ENCODE measurements at regions not wholly inside any gene's neighbourhood (a gene's known extent, or its start where the extent isn't known, plus 50 kb on each side); places are given as distances from the start of the nearest gene placed in this dataset.

DNA sequence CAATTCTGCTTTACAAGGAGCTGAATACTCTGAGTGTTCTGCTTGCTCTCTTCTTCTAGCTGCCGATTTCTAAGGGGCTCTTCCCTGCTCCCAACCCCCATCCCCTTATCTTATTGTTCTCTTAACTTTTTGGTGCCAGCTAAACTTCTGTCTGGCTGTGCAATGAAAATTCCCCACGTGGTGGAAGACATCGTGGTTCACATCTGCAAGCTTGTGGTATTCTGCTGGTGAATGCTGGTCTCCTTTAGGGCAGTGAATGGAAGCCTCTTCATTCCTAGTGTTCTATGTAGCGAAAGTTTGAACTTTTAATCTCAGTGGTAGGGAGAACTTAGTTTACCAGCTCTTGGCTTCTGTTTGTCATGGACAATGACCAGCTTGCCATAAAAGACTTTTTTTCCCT lies 406.0 kb upstream of the ZEB2 start:
- ChIA-PET CTCF (interaction anchor here (0.6 kb wide), 1 partner anchor 618 kb away, joined by 3 read pairs; no protein-coding TSS in a partner anchor), POLR2A (ENCODE audit: low non-redundant PET) (no interaction called here)
- TF ChIP-seq, protein P1, sequence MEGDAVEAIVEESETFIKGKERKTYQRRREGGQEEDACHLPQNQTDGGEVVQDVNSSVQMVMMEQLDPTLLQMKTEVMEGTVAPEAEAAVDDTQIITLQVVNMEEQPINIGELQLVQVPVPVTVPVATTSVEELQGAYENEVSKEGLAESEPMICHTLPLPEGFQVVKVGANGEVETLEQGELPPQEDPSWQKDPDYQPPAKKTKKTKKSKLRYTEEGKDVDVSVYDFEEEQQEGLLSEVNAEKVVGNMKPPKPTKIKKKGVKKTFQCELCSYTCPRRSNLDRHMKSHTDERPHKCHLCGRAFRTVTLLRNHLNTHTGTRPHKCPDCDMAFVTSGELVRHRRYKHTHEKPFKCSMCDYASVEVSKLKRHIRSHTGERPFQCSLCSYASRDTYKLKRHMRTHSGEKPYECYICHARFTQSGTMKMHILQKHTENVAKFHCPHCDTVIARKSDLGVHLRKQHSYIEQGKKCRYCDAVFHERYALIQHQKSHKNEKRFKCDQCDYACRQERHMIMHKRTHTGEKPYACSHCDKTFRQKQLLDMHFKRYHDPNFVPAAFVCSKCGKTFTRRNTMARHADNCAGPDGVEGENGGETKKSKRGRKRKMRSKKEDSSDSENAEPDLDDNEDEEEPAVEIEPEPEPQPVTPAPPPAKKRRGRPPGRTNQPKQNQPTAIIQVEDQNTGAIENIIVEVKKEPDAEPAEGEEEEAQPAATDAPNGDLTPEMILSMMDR (conservative IDR thresholded peaks at IDR 0.05; ENCODE audit: low read depth), result no peak

GRCh38 chr2:144924827-144925226 lies 404.9 kb upstream of the ZEB2 start:
- no peak for DNase-seq (ENCODE audit: low spot score)
- ChIA-PET POLR2A (ENCODE audit: low non-redundant PET) (no interaction called here), CTCF (no interaction called here)
- no peak overlapping the region for H3K27ac ChIP-seq
- TF ChIP-seq, protein P1 (conservative IDR thresholded peaks at IDR 0.05; ENCODE audit: low read depth), result no peak

More for the DNA sequence above, 406.0 kb upstream of the ZEB2 start:
- no peak overlapping the region for H3K27ac ChIP-seq
- DNase-seq (ENCODE audit: low spot score), result no peak

- POLR2A ChIA-PET (ENCODE audit: low non-redundant PET), result no interaction called here
- TF ChIP-seq, protein P1 (conservative IDR thresholded peaks at IDR 0.05; ENCODE audit: low read depth), result no peak
- H3K27ac ChIP-seq, result no peak overlapping the region
- CTCF ChIA-PET, result interaction anchor here (0.6 kb wide), 1 partner anchor 193 kb away, joined by 3 read pairs; no protein-coding TSS in a partner anchor
- no peak for DNase-seq (ENCODE audit: low spot score)
Observed at GRCh38 chr2:144922519-144922918, 402.6 kb upstream of the ZEB2 start.

GRCh38 chr2:144920755-144921530 lies 401.0 kb upstream of the ZEB2 start:
- POLR2A ChIA-PET (ENCODE audit: low non-redundant PET), result no interaction called here
- DNase-seq (ENCODE audit: low spot score), result no peak
- H3K27ac ChIP-seq, result no peak overlapping the region
- CTCF ChIA-PET, result interaction anchor here (0.6 kb wide), 1 partner anchor 337 kb away, joined by 3 read pairs; no protein-coding TSS in a partner anchor
- TF ChIP-seq, protein P1 (conservative IDR thresholded peaks at IDR 0.05; ENCODE audit: low read depth), result no peak

- ChIA-PET CTCF (interaction anchor here (0.7 kb wide), 1 partner anchor 109 kb away, joined by 3 read pairs; no protein-coding TSS in a partner anchor), POLR2A (ENCODE audit: low non-redundant PET) (no interaction called here)
- no peak overlapping the region for H3K27ac ChIP-seq
- DNase-seq (ENCODE audit: low spot score), result no peak
- TF ChIP-seq, protein P1 (conservative IDR thresholded peaks at IDR 0.05; ENCODE audit: low read depth), result no peak
Observed at GRCh38 chr2:144914622-144915318, 394.9 kb upstream of the ZEB2 start.

DNA sequence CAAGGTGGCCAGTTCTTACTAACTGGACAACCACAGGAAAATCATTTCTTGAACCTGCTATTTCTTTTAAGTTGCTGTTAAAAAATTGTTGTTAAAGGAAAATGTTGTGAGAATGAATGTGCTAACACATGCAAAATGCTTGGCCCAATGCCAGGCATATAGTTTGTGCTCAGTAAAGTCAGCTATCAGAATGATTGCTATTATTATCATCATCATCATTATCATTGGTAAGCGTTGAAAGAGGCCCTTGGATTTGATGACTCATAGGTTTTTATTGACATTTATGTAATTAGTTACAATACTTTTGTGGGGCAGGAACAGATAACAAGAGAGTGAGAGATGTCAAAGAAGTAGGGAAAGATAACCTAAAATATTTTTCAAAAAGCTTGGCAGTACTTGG lies 394.2 kb upstream of the ZEB2 start:
- ChIA-PET POLR2A (ENCODE audit: low non-redundant PET) (no interaction called here), CTCF (interaction anchor here (0.7 kb wide), 1 partner anchor 110 kb away, joined by 3 read pairs; no protein-coding TSS in a partner anchor)
- TF ChIP-seq, protein P1 (conservative IDR thresholded peaks at IDR 0.05; ENCODE audit: low read depth), result no peak
- H3K27ac ChIP-seq, result no peak overlapping the region
- DNase-seq (ENCODE audit: low spot score), result no peak
